Large intestine (tissue), 3 donors: ENCODE measurements at regions not wholly inside any gene's neighbourhood (a gene's known extent, or its start where the extent isn't known, plus 50 kb on each side); places are given as distances from the start of the nearest gene placed in this dataset.

Experiments used
- DNase-seq, 2 donors: peaks; one replicate each; pipeline versions ENCODE4 v3.0.0 to v3.0.0-alpha.2; 2013
- H3K27ac ChIP-seq: one replicate; pipeline ENCODE4 v1.5.1; 2013; ENCODE audit warnings: low read length
- H3K27me3 ChIP-seq: 2 replicates; pipeline ENCODE4 v1.6.1; 2013; ENCODE audit warnings: low read length; ENCODE audit not compliant: control insufficient read depth, insufficient read depth
- H3K36me3 ChIP-seq: 2 replicates; pipeline ENCODE4 v1.6.1; 2013; ENCODE audit warnings: low read length; ENCODE audit not compliant: control insufficient read depth, insufficient read depth
- H3K4me1 ChIP-seq: one replicate; pipeline ENCODE4 v1.6.1; 2013; ENCODE audit warnings: low read length; ENCODE audit not compliant: control insufficient read depth, insufficient read depth
- H3K4me3 ChIP-seq: one replicate; pipeline ENCODE4 v1.5.1; 2013; ENCODE audit warnings: low read length
- H3K9me3 ChIP-seq: one replicate; pipeline ENCODE4 v1.6.1; 2013; ENCODE audit warnings: mild to moderate bottlenecking, low read depth, low read length, moderate library complexity; ENCODE audit not compliant: control insufficient read depth
- WGBS: methylation state at CpG from one replicate; pipeline ENCODE4 v1.1.5; 2013; ENCODE audit warnings: low lambda C conversion rate; ENCODE audit not compliant: insufficient coverage; 5-methylcytosine and 5-hydroxymethylcytosine counted together

DNA sequence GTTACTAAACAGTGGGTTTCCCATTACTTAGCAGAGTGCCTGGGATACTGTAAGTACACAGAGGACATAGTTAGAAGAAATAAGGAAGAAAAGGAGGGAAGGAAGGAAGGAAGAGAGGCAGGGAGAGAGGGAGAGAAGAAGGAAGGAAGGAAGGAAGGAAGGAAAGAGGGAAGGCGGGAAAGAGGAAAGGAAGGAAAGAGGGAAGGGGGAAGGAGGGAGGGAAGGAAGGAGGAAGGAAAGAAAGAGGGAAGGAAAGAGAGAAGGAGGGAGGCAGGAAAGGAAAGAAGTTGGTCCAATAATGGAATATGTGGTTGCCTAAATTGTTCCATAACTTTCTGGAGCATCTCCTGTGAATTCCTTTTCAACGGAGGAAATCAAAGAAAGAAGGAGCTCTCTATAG lies 1230.4 kb downstream of the AACS start:
- H3K27me3 ChIP-seq: no peaks in the 10 kb centered on the region
- H3K4me1 ChIP-seq: no peaks in the 10 kb centered on the region
- no peak overlapping the region for H3K27ac ChIP-seq
- H3K4me3 ChIP-seq: no peak overlapping the region
- no peaks in the 10 kb centered on the region for H3K36me3 ChIP-seq
- H3K9me3 ChIP-seq: peaks cover 3% of the 10 kb centered on the region
- WGBS: 90% methylated on average over 2 of the region's 2 CpGs
- no peak for DNase-seq

DNA sequence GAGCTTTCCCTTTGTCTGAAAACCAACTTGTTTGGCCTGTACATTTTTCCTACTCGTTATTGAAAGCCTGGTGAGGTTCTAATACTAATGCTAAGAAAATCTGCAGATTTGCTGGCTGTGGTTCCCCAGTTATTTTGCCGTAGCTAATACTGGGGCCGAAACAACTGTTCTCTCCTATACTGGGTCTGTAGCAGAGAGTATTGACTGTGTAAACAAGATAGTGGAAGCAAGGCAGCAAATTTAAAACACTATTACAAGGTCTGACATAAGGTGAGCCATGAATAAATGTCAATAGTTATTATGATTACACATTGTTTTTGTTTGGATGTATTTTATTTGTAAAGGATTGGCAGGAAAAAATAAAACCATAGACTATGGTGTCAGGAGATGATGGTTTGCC lies 1244.0 kb downstream of the AACS start:
- 50% methylated on average over 1 of the region's 3 CpGs for WGBS
- no peak for DNase-seq

GRCh38 chr12:126312457-126312856 lies 1247.2 kb downstream of the AACS start:
- WGBS: no CpG with 5 or more reads among the region's 3 CpGs
- DNase-seq: no peak
- no peaks in the 10 kb centered on the region for H3K36me3 ChIP-seq
- no peak overlapping the region for H3K27ac ChIP-seq
- no peak overlapping the region for H3K4me3 ChIP-seq
- H3K27me3 ChIP-seq: no peaks in the 10 kb centered on the region
- no peaks in the 10 kb centered on the region for H3K4me1 ChIP-seq
- no peaks in the 10 kb centered on the region for H3K9me3 ChIP-seq

More for the DNA sequence above, 1244.0 kb downstream of the AACS start:
- H3K4me3 ChIP-seq: no peak overlapping the region
- no peaks in the 10 kb centered on the region for H3K4me1 ChIP-seq
- H3K27me3 ChIP-seq: no peaks in the 10 kb centered on the region
- no peaks in the 10 kb centered on the region for H3K9me3 ChIP-seq
- H3K27ac ChIP-seq: no peak overlapping the region
- no peaks in the 10 kb centered on the region for H3K36me3 ChIP-seq

GRCh38 chr12:126316411-126316810 lies 1251.2 kb downstream of the AACS start:
- Histone ChIP-seq H3K4me1 (no peaks in the 10 kb centered on the region), H3K9me3 (no peaks in the 10 kb centered on the region), H3K36me3 (no peaks in the 10 kb centered on the region), H3K4me3 (no peak overlapping the region), H3K27ac (no peak overlapping the region), H3K27me3 (no peaks in the 10 kb centered on the region)
- no CpG with 5 or more reads among the region's 3 CpGs for WGBS
- DNase-seq: no peak

DNA sequence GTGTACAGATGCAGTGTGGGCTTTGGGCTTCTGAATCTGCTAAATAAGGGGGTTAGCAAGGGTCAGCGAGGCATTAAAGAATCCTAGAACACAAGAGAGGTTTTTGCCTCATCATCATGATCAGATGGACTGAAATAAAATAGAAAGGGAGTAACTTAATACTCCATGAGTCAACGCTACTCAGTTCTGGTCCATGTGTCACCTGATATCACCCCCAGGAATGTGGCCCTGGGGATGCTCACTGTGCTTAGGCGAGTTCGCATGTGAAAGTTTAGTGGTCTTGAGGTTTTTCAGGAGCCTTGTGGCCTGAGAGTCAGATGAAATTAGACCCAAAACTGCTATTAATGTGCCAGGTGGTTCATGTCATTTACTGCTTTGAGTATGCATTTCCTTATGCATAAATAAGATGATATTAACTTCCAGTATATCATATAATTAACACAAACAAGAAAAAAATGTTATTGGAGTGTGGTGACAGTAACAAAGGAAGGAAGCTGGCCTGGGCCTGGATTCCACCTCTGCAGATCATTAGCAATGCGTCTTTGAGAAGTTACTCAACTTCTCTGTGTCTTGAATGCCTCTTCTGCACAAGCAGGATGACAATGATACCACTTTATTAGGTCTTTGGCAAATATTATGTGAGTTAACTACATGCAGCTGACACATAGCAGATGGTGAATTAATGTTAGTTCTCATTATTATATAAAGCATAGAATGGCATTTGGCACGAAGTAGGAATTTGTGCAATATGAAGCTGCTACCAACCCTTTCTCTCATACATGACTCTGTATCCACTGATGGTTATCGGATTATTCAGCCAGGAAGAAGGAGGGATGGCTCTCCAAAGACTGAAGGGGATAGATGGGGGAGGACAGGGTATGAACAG lies 1272.6 kb downstream of the AACS start:
- Histone ChIP-seq H3K36me3 (no peaks in the 10 kb centered on the region), H3K27ac (no peak overlapping the region)
- WGBS: 82% methylated on average over 2 of the region's 7 CpGs

GRCh38 chr12:126342866-126343265 lies 1277.6 kb downstream of the AACS start:
- WGBS: 22% methylated on average over 1 of the region's 1 CpG
- no peak for DNase-seq
- H3K4me1 ChIP-seq: no peaks in the 10 kb centered on the region
- no peaks in the 10 kb centered on the region for H3K27me3 ChIP-seq
- H3K9me3 ChIP-seq: no peaks in the 10 kb centered on the region
- H3K4me3 ChIP-seq: no peak overlapping the region
- no peak overlapping the region for H3K27ac ChIP-seq
- H3K36me3 ChIP-seq: no peaks in the 10 kb centered on the region

More for the DNA sequence above, 1272.6 kb downstream of the AACS start:
- H3K9me3 ChIP-seq: no peaks in the 10 kb centered on the region
- no peak for DNase-seq
- H3K4me1 ChIP-seq: no peaks in the 10 kb centered on the region
- H3K27me3 ChIP-seq: no peaks in the 10 kb centered on the region
- H3K4me3 ChIP-seq: no peak overlapping the region

DNA sequence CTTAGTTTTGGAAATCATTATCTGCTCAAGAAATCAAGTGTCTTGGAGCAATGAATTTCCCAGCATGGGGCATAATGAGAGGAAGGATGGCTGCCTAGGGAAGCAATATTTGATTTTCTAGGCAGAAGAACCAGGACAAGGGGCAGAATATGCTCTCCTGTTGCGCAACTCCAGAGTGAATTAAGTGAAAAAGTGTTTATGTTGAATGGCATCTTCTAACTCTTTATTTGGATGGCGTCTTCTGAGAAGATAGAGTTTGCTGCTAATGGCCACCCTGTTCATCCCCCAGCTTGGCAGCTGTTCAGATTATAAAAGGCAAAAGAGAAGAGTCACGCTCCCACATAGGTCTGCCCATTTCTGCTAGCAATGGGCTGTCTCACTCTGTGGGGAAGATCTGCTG lies 1278.1 kb downstream of the AACS start:
- H3K36me3 ChIP-seq: no peaks in the 10 kb centered on the region
- no CpG with 5 or more reads among the region's 3 CpGs for WGBS
- H3K4me3 ChIP-seq: no peak overlapping the region
- no peaks in the 10 kb centered on the region for H3K9me3 ChIP-seq
- H3K27ac ChIP-seq: no peak overlapping the region
- no peak for DNase-seq
- no peaks in the 10 kb centered on the region for H3K4me1 ChIP-seq
- no peaks in the 10 kb centered on the region for H3K27me3 ChIP-seq

DNA sequence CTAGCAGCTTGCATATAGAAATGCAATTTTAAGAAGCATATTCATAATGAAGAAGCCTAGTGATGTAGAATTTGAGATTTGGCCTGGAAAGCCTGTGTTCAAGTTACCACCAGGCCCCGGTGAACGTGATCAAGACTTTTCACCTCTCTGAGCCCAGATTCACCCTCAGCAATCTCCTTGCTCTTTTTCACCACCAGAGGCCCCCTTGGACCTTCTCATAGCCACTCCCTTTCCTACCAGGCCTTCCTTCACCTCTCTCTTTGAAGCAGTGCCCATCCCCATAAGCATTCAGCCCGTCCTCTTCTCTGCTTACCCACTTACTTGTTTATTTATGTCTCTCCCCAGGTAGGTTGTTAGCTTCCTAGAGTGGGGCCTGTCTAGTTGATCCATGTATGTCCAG lies 1280.9 kb downstream of the AACS start:
- no peaks in the 10 kb centered on the region for H3K9me3 ChIP-seq
- H3K36me3 ChIP-seq: no peaks in the 10 kb centered on the region
- H3K27me3 ChIP-seq: no peaks in the 10 kb centered on the region
- 0% methylated on average over 1 of the region's 3 CpGs for WGBS
- H3K4me3 ChIP-seq: no peak overlapping the region
- no peaks in the 10 kb centered on the region for H3K4me1 ChIP-seq
- no peak overlapping the region for H3K27ac ChIP-seq
- DNase-seq: no peak

GRCh38 chr12:126347421-126347820 lies 1282.2 kb downstream of the AACS start:
- WGBS: 67% methylated on average over 1 of the region's 5 CpGs
- DNase-seq: no peak
- H3K9me3 ChIP-seq: no peaks in the 10 kb centered on the region

GRCh38 chr12:126349383-126349782 lies 1284.1 kb downstream of the AACS start:
- Histone ChIP-seq H3K27me3 (no peaks in the 10 kb centered on the region), H3K9me3 (no peaks in the 10 kb centered on the region), H3K4me1 (no peaks in the 10 kb centered on the region), H3K4me3 (no peak overlapping the region), H3K36me3 (no peaks in the 10 kb centered on the region), H3K27ac (no peak overlapping the region)
- DNase-seq: no peak
- WGBS: no CpG with 5 or more reads among the region's 5 CpGs

More at GRCh38 chr12:126347421-126347820, 1282.2 kb downstream of the AACS start:
- H3K27me3 ChIP-seq: no peaks in the 10 kb centered on the region
- no peaks in the 10 kb centered on the region for H3K36me3 ChIP-seq
- no peak overlapping the region for H3K4me3 ChIP-seq
- no peak overlapping the region for H3K27ac ChIP-seq
- no peaks in the 10 kb centered on the region for H3K4me1 ChIP-seq

DNA sequence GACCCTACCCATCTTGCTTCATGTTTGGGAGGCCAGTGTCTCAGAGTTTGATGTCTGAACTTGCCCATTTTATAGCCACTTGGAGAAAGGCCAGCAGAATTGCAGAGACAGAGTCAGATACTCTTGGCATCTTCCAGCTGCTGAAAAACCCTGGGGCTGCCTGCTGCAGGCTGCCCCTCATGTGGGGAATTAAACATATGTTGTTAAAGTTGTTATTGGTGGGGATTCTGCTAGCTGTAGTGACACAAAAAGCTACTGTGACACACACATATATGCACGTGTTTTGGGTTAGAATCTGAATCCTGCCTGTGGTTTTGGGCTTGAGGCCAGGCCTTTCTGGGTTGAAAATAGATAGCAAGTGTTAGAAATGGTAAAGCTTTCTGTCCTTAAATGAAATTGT lies 1288.4 kb downstream of the AACS start:
- Histone ChIP-seq H3K4me1 (no peaks in the 10 kb centered on the region), H3K27me3 (no peaks in the 10 kb centered on the region), H3K36me3 (no peaks in the 10 kb centered on the region), H3K4me3 (no peak overlapping the region), H3K9me3 (no peaks in the 10 kb centered on the region), H3K27ac (no peak overlapping the region)
- DNase-seq: no peak
- no CpG with 5 or more reads among the region's 1 CpG for WGBS
